ENCODE measurements at regions not wholly inside any gene's neighbourhood (a gene's known extent, or its start where the extent isn't known, plus 50 kb on each side); places are given as distances from the start of the nearest gene placed in this dataset.
"Not testable (repeated sequence)": the region's sequence is repeated elsewhere in the genome, so short reads cannot be mapped to it uniquely, and the experiment has no call there.

GRCh38 chr1:234889643-234890042 lies 239.0 kb downstream of the TOMM20 start:
- H3K9me3 ChIP-seq (ENCODE audit: low read depth, low read length, poor library complexity, severe bottlenecking) = no peaks in the 10 kb centered on the region
- H3K4me3 ChIP-seq (ENCODE audit: low read depth, low read length, poor library complexity, severe bottlenecking) = no peak overlapping the region
- H3K27ac ChIP-seq (ENCODE audit: low read depth, low read length, poor library complexity, severe bottlenecking) = no peak overlapping the region
- no TSS peak for BruUV-seq (replicated peaks)
- no peaks in the 10 kb centered on the region for H3K27me3 ChIP-seq (replicated peaks; ENCODE audit: insufficient read depth, low read depth, low read length, poor library complexity)
- ChIA-PET POLR2A (ENCODE audit: low non-redundant PET) (no interaction called here), CTCF (no interaction called here)
- no peaks in the 10 kb centered on the region for H3K36me3 ChIP-seq (ENCODE audit: insufficient read depth, low read length, poor library complexity, severe bottlenecking)
- no peaks in the 10 kb centered on the region for H3K4me1 ChIP-seq (ENCODE audit: insufficient read depth, low read length, poor library complexity, severe bottlenecking)
- no peak for DNase-seq (ENCODE audit: low spot score)
- intact Hi-C loops (cut with micrococcal nuclease; ENCODE audit: unreplicated experiment) = no loop called here
- no peak for TF ChIP-seq EZH2 (IDR thresholded peaks at IDR 0.05; ENCODE audit: borderline replicate concordance, low read depth, low read length, poor library complexity, severe bottlenecking)
- TF ChIP-seq CTCF (conservative IDR thresholded peaks at IDR 0.05; ENCODE audit: low read depth, low read length) = no peak

DNA sequence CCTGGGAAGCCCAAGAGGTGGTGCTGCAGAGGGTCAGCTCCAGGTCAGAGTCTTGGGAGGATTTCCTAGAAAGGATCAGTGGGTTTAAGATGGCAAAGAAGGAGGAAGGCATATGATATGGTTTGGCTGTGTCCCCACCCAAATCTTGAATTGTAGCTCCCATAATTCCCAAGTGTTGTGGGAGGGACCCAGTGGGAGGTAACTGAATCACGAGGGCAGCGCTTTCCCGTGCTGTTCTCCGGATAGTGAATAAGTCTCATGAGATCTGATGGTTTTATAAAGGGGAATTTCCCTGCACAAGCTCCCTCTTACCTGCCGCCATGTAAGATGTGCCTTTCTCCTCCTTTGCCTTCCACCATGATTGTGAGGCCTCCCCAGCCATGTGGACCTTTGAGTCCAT lies 240.4 kb downstream of the TOMM20 start:
- H3K4me3 ChIP-seq (ENCODE audit: low read depth, low read length, poor library complexity, severe bottlenecking); H3K4me1 ChIP-seq (ENCODE audit: insufficient read depth, low read length, poor library complexity, severe bottlenecking); H3K9me3 ChIP-seq (ENCODE audit: low read depth, low read length, poor library complexity, severe bottlenecking); POLR2A ChIA-PET (ENCODE audit: low non-redundant PET); H3K27me3 ChIP-seq (replicated peaks; ENCODE audit: insufficient read depth, low read depth, low read length, poor library complexity); CTCF ChIA-PET; DNase-seq (ENCODE audit: low spot score); intact Hi-C loops (cut with micrococcal nuclease; ENCODE audit: unreplicated experiment); H3K36me3 ChIP-seq (ENCODE audit: insufficient read depth, low read length, poor library complexity, severe bottlenecking); H3K27ac ChIP-seq (ENCODE audit: low read depth, low read length, poor library complexity, severe bottlenecking); BruUV-seq (replicated peaks): not testable (repeated sequence)

DNA sequence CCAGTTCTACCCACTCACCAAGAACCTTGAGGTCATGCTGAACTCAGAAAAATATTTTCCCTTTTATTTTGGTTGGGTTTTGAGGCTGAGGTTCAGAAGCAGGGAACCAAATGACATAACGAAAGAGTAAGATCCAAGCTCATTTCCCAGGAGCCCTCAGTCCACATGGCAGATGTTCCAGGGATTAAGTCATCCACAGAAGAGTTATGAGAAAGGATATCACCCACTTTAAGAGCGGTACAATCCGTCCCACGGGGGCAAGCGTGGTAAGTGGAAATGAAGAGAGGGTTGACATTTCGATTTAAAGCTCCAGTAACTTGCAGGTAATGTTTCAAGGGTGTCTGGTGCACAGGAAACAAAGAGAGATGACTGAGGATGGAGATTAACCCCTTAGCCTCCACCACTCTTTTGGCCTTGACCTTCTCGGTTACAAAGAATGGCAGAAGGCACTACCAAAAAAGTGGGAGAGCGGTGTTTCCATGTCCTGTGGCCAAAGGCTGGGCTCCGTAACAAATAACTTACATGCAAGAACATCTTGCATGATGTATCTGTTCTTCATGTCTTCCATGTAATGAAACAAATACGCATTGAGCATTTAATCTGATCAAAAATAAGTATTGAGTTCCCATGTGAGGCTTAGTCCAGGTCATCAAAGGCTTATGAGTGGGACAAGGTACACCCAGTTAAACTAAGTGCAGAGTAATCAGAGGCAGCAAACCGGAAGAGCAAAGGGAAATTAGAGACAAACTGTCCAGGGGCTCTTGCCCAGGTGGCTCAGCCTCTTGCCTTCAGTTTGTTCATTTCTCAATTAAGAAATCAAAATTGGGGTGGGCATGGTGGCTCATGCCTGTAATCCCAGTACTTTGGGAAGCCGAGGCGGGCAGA lies 241.4 kb downstream of the TOMM20 start:
- no TSS peak for BruUV-seq (replicated peaks)
- no peak overlapping the region for H3K27ac ChIP-seq (ENCODE audit: low read depth, low read length, poor library complexity, severe bottlenecking)
- DNase-seq (ENCODE audit: low spot score) = no peak
- no peaks in the 10 kb centered on the region for H3K4me1 ChIP-seq (ENCODE audit: insufficient read depth, low read length, poor library complexity, severe bottlenecking)
- H3K36me3 ChIP-seq (ENCODE audit: insufficient read depth, low read length, poor library complexity, severe bottlenecking) = no peaks in the 10 kb centered on the region
- TF ChIP-seq EZH2 (IDR thresholded peaks at IDR 0.05; ENCODE audit: borderline replicate concordance, low read depth, low read length, poor library complexity, severe bottlenecking) (no peak), CTCF (conservative IDR thresholded peaks at IDR 0.05; ENCODE audit: low read depth, low read length) (no peak)
- H3K9me3 ChIP-seq (ENCODE audit: low read depth, low read length, poor library complexity, severe bottlenecking) = no peaks in the 10 kb centered on the region
- H3K4me3 ChIP-seq (ENCODE audit: low read depth, low read length, poor library complexity, severe bottlenecking) = no peak overlapping the region
- ChIA-PET CTCF (no interaction called here), POLR2A (ENCODE audit: low non-redundant PET) (no interaction called here)
- no peaks in the 10 kb centered on the region for H3K27me3 ChIP-seq (replicated peaks; ENCODE audit: insufficient read depth, low read depth, low read length, poor library complexity)
- intact Hi-C loops (cut with micrococcal nuclease; ENCODE audit: unreplicated experiment) = no loop called here
